ENCODE measurements at regions not wholly inside any gene's neighbourhood (a gene's known extent, or its start where the extent isn't known, plus 50 kb on each side); places are given as distances from the start of the nearest gene placed in this dataset.
A peak's percentile ranks its signal among the peaks of the same experiment; 100 is the strongest.

GRCh38 chr3:182392182-182392937 is 400.9 kb upstream of the ATP11B start:
- H3K27ac ChIP-seq (ENCODE audit: low read depth, low read length) = no peak overlapping the region
- peaks cover 8% of the 10 kb centered on the region for H3K9me3 ChIP-seq (ENCODE audit: control insufficient read depth, low read length)
- H3K36me3 ChIP-seq (ENCODE audit: control insufficient read depth, insufficient read depth, low read length) = no peaks in the 10 kb centered on the region
- Mint-ChIP-seq H3K4me1 (peaks cover 21% of the 10 kb centered on the region), H3K27ac (peak overlapping the region; percentile 6), H3K36me3 (ENCODE audit: low read depth) (no peaks in the 10 kb centered on the region), H3K4me3 (no peak overlapping the region), H3K9me3 (peaks cover 7% of the 10 kb centered on the region), H3K27me3 (ENCODE audit: insufficient read depth) (no peaks in the 10 kb centered on the region)
- H3K4me3 ChIP-seq (ENCODE audit: low read length) = no peak overlapping the region
- no peaks in the 10 kb centered on the region for H3K27me3 ChIP-seq (ENCODE audit: control insufficient read depth, insufficient read depth, low read length, poor library complexity, severe bottlenecking)
- H3K9ac ChIP-seq (ENCODE audit: extremely low read depth, low read length, poor library complexity, severe bottlenecking) = no peak overlapping the region
- peak; percentile 75 for TF ChIP-seq CTCF (conservative IDR thresholded peaks at IDR 0.05)
- H3K4me1 ChIP-seq (ENCODE audit: control insufficient read depth, insufficient read depth, low read length) = no peaks in the 10 kb centered on the region
- WGBS, 2 experiments (ENCODE audit: insufficient coverage in 1 of 2, insufficient read length in 1 of 2) = 76 to 84% methylated on average over 3 of the region's 4 CpGs
- DNase-seq = no peak

GRCh38 chr3:182393151-182393550 is 400.2 kb upstream of the ATP11B start:
- no peak for DNase-seq
- Histone ChIP-seq H3K27me3 (ENCODE audit: control insufficient read depth, insufficient read depth, low read length, poor library complexity, severe bottlenecking) (no peaks in the 10 kb centered on the region), H3K27ac (ENCODE audit: low read depth, low read length) (no peak overlapping the region), H3K36me3 (ENCODE audit: control insufficient read depth, insufficient read depth, low read length) (no peaks in the 10 kb centered on the region), H3K9ac (ENCODE audit: extremely low read depth, low read length, poor library complexity, severe bottlenecking) (no peak overlapping the region), H3K4me1 (ENCODE audit: control insufficient read depth, insufficient read depth, low read length) (no peaks in the 10 kb centered on the region), H3K4me3 (ENCODE audit: low read length) (no peak overlapping the region), H3K9me3 (ENCODE audit: control insufficient read depth, low read length) (peaks cover 8% of the 10 kb centered on the region)
- Mint-ChIP-seq H3K36me3 (ENCODE audit: low read depth) (no peaks in the 10 kb centered on the region), H3K4me3 (no peak overlapping the region), H3K4me1 (peaks cover 21% of the 10 kb centered on the region), H3K9me3 (peaks cover 7% of the 10 kb centered on the region), H3K27ac (no peak overlapping the region), H3K27me3 (ENCODE audit: insufficient read depth) (no peaks in the 10 kb centered on the region)
- 85% methylated on average over 1 of the region's 1 CpG; no CpG with 5 or more reads in 1 of the 2 experiments for WGBS, 2 experiments (ENCODE audit: insufficient coverage in 1 of 2, insufficient read length in 1 of 2)
- no peak for TF ChIP-seq CTCF (conservative IDR thresholded peaks at IDR 0.05)

GRCh38 chr3:182393830-182394367 is 399.4 kb upstream of the ATP11B start:
- no peaks in the 10 kb centered on the region for H3K4me1 ChIP-seq (ENCODE audit: control insufficient read depth, insufficient read depth, low read length)
- no peaks in the 10 kb centered on the region for H3K36me3 Mint-ChIP-seq (ENCODE audit: low read depth)
- H3K36me3 ChIP-seq (ENCODE audit: control insufficient read depth, insufficient read depth, low read length) = no peaks in the 10 kb centered on the region
- no peak for TF ChIP-seq CTCF (conservative IDR thresholded peaks at IDR 0.05)
- WGBS, 2 experiments (ENCODE audit: insufficient coverage in 1 of 2, insufficient read length in 1 of 2) = 73 to 82% methylated on average over 4 to 5 of the region's 5 CpGs
- no peak overlapping the region for H3K9ac ChIP-seq (ENCODE audit: extremely low read depth, low read length, poor library complexity, severe bottlenecking)
- H3K9me3 Mint-ChIP-seq = peaks cover 3% of the 10 kb centered on the region
- no peaks in the 10 kb centered on the region for H3K27me3 ChIP-seq (ENCODE audit: control insufficient read depth, insufficient read depth, low read length, poor library complexity, severe bottlenecking)
- DNase-seq = no peak
- no peak overlapping the region for H3K27ac ChIP-seq (ENCODE audit: low read depth, low read length)
- H3K4me3 ChIP-seq (ENCODE audit: low read length) = no peak overlapping the region
- H3K4me1 Mint-ChIP-seq = peaks cover 21% of the 10 kb centered on the region
- no peak overlapping the region for H3K27ac Mint-ChIP-seq
- H3K4me3 Mint-ChIP-seq = no peak overlapping the region
- peaks cover 4% of the 10 kb centered on the region for H3K9me3 ChIP-seq (ENCODE audit: control insufficient read depth, low read length)
- H3K27me3 Mint-ChIP-seq (ENCODE audit: insufficient read depth) = no peaks in the 10 kb centered on the region
